ENCODE measurements at regions not wholly inside any gene's neighbourhood (a gene's known extent, or its start where the extent isn't known, plus 50 kb on each side); places are given as distances from the start of the nearest gene placed in this dataset.

DNA sequence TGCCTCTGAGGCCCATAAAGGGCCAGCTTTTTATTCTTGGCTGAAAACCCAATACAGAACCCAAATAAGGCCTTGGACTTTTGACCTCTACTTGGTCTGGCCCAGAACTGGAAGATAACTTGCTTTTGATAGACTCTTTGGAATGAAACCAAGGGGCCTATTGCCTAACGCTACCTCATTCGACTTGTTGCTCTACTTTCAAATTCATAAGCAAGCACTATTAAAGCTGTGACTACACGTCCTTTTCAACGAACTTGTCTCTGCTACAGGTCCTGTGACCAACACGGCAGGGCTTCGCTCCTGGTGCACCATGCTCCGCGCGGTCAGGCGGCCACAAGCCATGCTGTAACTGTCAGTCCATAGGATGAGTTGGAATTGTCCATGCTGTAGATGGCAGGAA is 385.4 kb downstream of the MFSD1 start (continued):
- TF ChIP-seq, protein P1, sequence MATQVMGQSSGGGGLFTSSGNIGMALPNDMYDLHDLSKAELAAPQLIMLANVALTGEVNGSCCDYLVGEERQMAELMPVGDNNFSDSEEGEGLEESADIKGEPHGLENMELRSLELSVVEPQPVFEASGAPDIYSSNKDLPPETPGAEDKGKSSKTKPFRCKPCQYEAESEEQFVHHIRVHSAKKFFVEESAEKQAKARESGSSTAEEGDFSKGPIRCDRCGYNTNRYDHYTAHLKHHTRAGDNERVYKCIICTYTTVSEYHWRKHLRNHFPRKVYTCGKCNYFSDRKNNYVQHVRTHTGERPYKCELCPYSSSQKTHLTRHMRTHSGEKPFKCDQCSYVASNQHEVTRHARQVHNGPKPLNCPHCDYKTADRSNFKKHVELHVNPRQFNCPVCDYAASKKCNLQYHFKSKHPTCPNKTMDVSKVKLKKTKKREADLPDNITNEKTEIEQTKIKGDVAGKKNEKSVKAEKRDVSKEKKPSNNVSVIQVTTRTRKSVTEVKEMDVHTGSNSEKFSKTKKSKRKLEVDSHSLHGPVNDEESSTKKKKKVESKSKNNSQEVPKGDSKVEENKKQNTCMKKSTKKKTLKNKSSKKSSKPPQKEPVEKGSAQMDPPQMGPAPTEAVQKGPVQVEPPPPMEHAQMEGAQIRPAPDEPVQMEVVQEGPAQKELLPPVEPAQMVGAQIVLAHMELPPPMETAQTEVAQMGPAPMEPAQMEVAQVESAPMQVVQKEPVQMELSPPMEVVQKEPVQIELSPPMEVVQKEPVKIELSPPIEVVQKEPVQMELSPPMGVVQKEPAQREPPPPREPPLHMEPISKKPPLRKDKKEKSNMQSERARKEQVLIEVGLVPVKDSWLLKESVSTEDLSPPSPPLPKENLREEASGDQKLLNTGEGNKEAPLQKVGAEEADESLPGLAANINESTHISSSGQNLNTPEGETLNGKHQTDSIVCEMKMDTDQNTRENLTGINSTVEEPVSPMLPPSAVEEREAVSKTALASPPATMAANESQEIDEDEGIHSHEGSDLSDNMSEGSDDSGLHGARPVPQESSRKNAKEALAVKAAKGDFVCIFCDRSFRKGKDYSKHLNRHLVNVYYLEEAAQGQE (IDR thresholded peaks at IDR 0.05; ENCODE audit: low read depth) = no peak
- no peak for TF ChIP-seq EZH2phosphoT487 (IDR thresholded peaks at IDR 0.05; ENCODE audit: borderline replicate concordance)
- TF ChIP-seq, protein P2, sequence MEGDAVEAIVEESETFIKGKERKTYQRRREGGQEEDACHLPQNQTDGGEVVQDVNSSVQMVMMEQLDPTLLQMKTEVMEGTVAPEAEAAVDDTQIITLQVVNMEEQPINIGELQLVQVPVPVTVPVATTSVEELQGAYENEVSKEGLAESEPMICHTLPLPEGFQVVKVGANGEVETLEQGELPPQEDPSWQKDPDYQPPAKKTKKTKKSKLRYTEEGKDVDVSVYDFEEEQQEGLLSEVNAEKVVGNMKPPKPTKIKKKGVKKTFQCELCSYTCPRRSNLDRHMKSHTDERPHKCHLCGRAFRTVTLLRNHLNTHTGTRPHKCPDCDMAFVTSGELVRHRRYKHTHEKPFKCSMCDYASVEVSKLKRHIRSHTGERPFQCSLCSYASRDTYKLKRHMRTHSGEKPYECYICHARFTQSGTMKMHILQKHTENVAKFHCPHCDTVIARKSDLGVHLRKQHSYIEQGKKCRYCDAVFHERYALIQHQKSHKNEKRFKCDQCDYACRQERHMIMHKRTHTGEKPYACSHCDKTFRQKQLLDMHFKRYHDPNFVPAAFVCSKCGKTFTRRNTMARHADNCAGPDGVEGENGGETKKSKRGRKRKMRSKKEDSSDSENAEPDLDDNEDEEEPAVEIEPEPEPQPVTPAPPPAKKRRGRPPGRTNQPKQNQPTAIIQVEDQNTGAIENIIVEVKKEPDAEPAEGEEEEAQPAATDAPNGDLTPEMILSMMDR (IDR thresholded peaks at IDR 0.05 in 2 of 3, conservative IDR thresholded peaks at IDR 0.05 in 1 of 3; ENCODE audit: borderline replicate concordance in 1 of 3, insufficient read depth in 1 of 3, low read depth in 2 of 3, low read length in 2 of 3) = no peak

DNA sequence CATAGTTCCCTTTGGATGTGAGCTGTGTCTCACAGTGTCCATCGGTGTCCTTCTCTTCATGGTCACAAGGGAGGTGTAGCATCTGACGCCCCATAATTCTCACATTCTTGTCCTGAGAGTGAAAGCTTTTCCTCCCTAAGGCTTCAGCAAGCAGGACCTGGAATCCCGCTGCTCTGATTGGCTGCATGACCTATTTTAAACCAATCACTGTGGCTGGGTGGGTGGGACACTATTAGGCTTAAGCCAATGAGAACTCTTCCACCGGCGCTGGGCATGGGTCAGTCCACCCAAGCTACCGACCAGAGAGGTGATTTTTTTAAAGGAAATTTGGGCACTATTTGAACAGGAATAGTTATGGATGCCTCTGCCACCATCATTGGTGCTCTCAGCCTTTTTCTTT is 385.9 kb downstream of the MFSD1 start:
- no peaks in the 10 kb centered on the region for H3K9me3 ChIP-seq (ENCODE audit: control insufficient read depth in 1 of 2, insufficient read depth in 1 of 2, low read depth in 1 of 2, low read length in 2 of 2)
- peaks cover 0 to 28% of the 10 kb centered on the region in 2 experiments; a peak in 3 of 4 replicates for H3K4me1 ChIP-seq (ENCODE audit: control insufficient read depth in 1 of 2, insufficient read depth in 2 of 2, low read length in 2 of 2)
- no peak overlapping the region for H3K9ac ChIP-seq (ENCODE audit: low read length)
- H3K27me3 ChIP-seq (ENCODE audit: insufficient read depth, low read length) = no peaks in the 10 kb centered on the region
- no peaks in the 10 kb centered on the region for H3K9me2 ChIP-seq (ENCODE audit: insufficient read depth)
- ChIA-PET RAD21 (ENCODE audit: low non-redundant PET in 1 of 2, low total read pairs in 2 of 2, uncharacterized antibody in 2 of 2, unreplicated experiment in 2 of 2) (no interaction called here), POLR2A (no interaction called here), CTCF (no interaction called here)
- TF ChIP-seq, protein P1 (IDR thresholded peaks at IDR 0.05; ENCODE audit: low read depth) = no peak
- TF ChIP-seq YY1 (IDR thresholded peaks at IDR 0.05; ENCODE audit: extremely low read depth, insufficient replicate concordance, low read depth, low read length) = no peak
- no peak for TF ChIP-seq POLR2AphosphoS5 (IDR thresholded peaks at IDR 0.05; ENCODE audit: low read depth, low read length)
- TF ChIP-seq, protein P3, sequence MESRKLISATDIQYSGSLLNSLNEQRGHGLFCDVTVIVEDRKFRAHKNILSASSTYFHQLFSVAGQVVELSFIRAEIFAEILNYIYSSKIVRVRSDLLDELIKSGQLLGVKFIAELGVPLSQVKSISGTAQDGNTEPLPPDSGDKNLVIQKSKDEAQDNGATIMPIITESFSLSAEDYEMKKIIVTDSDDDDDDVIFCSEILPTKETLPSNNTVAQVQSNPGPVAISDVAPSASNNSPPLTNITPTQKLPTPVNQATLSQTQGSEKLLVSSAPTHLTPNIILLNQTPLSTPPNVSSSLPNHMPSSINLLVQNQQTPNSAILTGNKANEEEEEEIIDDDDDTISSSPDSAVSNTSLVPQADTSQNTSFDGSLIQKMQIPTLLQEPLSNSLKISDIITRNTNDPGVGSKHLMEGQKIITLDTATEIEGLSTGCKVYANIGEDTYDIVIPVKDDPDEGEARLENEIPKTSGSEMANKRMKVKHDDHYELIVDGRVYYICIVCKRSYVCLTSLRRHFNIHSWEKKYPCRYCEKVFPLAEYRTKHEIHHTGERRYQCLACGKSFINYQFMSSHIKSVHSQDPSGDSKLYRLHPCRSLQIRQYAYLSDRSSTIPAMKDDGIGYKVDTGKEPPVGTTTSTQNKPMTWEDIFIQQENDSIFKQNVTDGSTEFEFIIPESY (IDR thresholded peaks at IDR 0.05; ENCODE audit: extremely low read depth, insufficient replicate concordance, low read length) = no peak
- TF ChIP-seq JUND (IDR thresholded peaks at IDR 0.05) = no peak
- no peak for TF ChIP-seq TCF7L2 (IDR thresholded peaks at IDR 0.05; ENCODE audit: borderline replicate concordance, extremely low read depth, insufficient read depth, insufficient read length)
- no peak for TF ChIP-seq SIN3A (IDR thresholded peaks at IDR 0.05; ENCODE audit: low read depth)
- BruUV-seq (replicated peaks) = no TSS peak
- no peak overlapping the region for H3K4me3 ChIP-seq (replicated peaks in 1 of 2; ENCODE audit: low read depth in 1 of 2, low read length in 2 of 2)
- no peak overlapping the region for H3K27ac ChIP-seq (ENCODE audit: low read depth, low read length)
- intact Hi-C loops (cut with micrococcal nuclease) = no loop called here
- ATAC-seq = no peak
- no peaks in the 10 kb centered on the region for H4K20me1 ChIP-seq (ENCODE audit: insufficient read depth)
- H3K79me2 ChIP-seq (ENCODE audit: insufficient read depth, low read length) = no peaks in the 10 kb centered on the region
- H3K4me2 ChIP-seq (ENCODE audit: low read length) = no peak overlapping the region
- no peak for DNase-seq (ENCODE audit: low read depth, low spot score)
- H2AFZ ChIP-seq (ENCODE audit: low read depth, low read length, poor library complexity, severe bottlenecking) = no peak overlapping the region
- H3K36me3 ChIP-seq (ENCODE audit: control insufficient read depth in 1 of 2, insufficient read depth in 2 of 2, low read length in 2 of 2) = no peaks in the 10 kb centered on the region

Measured in HCT116 (cell line).